Activated B cell treated with CpG ODN at 0.5 μM for 24 hours (primary cell): ENCODE measurements at regions not wholly inside any gene's neighbourhood (a gene's known extent, or its start where the extent isn't known, plus 50 kb on each side); places are given as distances from the start of the nearest gene placed in this dataset.

Experiments used
- ATAC-seq: fragments of 200-7000 bp; cut with Tn5 transposase; one replicate; pipeline ENCODE4 v1.10.0; 2021; ENCODE audit warnings: low read depth, mild to moderate bottlenecking, moderate library complexity
- CTCF ChIA-PET: fragments of 350-600 bp; sonication (Branson Sonifier 250); formaldehyde crosslinking; loops from one replicate; lab custom pipeline; 2021; ENCODE audit warnings: antibody characterized with exemption; lab: Charles Lee
- POLR2A ChIA-PET: fragments of 350-600 bp; sonication (Branson Sonifier 250); formaldehyde crosslinking; loops from one replicate; lab custom pipeline; 2021; ENCODE audit warnings: antibody characterized with exemption; lab: Charles Lee
- DNase-seq: peaks from one replicate; pipeline ENCODE4 v3.0.0; 2022
- H3K27ac Mint-ChIP-seq: one replicate; pipeline ENCODE4 v1.8.0; 2020; ENCODE audit warnings: mixed read lengths
- H3K27me3 Mint-ChIP-seq: one replicate; pipeline ENCODE4 v1.8.0; 2021; ENCODE audit warnings: mixed read lengths
- H3K36me3 Mint-ChIP-seq: one replicate; pipeline ENCODE4 v1.8.0; 2021; ENCODE audit warnings: low read depth, mixed read lengths
- H3K4me1 Mint-ChIP-seq: one replicate; pipeline ENCODE4 v1.8.0; 2021; ENCODE audit warnings: mixed read lengths
- H3K4me3 Mint-ChIP-seq: one replicate; pipeline ENCODE4 v1.8.0; 2020; ENCODE audit warnings: mild to moderate bottlenecking, mixed read lengths
- H3K9me3 Mint-ChIP-seq: one replicate; pipeline ENCODE4 v1.8.0; 2020; ENCODE audit warnings: mixed read lengths
- intact Hi-C: fragments of 100-400 bp; cut with micrococcal nuclease; formaldehyde crosslinking; loops from one replicate; pipeline ENCODE4 v1.15.1; 2024
- TF ChIP-seq, protein P1 (sequence below): fragments of 200-600 bp; IDR thresholded peaks from one replicate; pipeline ENCODE4 v1.8.0; 2022; ENCODE audit warnings: antibody characterized with exemption, mild to moderate bottlenecking

DNA sequence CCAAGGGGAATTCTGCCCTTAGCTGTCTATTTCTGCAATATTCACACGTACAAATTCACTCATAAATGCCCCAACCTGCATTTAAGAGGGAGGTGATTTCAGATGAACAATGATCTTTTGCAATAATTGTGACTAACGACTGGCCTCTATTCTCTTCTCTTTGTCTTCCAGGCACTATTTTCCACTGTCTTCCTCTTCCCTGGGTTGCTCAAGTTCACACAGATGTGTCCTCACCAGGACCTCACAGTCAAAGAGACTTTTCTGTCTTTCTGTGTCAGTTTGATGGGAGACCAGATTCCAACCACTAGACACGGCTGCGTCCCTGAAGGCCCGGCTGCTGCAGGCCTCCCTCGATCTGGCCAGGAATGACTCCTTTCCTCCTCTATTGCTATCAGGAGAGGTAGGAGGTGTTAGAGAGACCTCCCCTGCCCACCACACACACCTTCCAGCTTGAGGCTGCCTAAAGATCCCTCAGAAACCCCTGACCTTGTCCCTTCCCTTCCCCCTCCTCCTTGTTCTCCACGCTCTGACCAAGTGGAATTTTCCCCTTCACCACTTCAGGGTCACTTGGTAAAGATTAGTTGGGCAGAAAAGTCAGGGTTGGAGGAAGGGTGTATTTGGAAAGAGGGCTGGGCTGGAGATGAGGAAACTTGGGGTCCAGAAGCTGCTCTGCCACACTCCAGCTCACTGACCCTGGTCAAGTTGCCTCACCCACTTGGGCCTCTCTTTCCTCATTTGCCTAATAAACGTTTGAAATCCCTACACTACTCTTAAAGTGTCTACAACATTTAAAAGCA lies 109.2 kb upstream of the COPS8 start:
- no peak for ATAC-seq
- TF ChIP-seq, protein P1, sequence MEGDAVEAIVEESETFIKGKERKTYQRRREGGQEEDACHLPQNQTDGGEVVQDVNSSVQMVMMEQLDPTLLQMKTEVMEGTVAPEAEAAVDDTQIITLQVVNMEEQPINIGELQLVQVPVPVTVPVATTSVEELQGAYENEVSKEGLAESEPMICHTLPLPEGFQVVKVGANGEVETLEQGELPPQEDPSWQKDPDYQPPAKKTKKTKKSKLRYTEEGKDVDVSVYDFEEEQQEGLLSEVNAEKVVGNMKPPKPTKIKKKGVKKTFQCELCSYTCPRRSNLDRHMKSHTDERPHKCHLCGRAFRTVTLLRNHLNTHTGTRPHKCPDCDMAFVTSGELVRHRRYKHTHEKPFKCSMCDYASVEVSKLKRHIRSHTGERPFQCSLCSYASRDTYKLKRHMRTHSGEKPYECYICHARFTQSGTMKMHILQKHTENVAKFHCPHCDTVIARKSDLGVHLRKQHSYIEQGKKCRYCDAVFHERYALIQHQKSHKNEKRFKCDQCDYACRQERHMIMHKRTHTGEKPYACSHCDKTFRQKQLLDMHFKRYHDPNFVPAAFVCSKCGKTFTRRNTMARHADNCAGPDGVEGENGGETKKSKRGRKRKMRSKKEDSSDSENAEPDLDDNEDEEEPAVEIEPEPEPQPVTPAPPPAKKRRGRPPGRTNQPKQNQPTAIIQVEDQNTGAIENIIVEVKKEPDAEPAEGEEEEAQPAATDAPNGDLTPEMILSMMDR: no peak
- peaks cover 18% of the 10 kb centered on the region for H3K27me3 Mint-ChIP-seq
- ChIA-PET POLR2A (no interaction called here), CTCF (no interaction called here)
- no peaks in the 10 kb centered on the region for H3K36me3 Mint-ChIP-seq
- H3K4me3 Mint-ChIP-seq: no peak overlapping the region
- intact Hi-C loops: no loop called here
- no peaks in the 10 kb centered on the region for H3K9me3 Mint-ChIP-seq
- H3K4me1 Mint-ChIP-seq: no peaks in the 10 kb centered on the region
- DNase-seq: no peak
- no peak overlapping the region for H3K27ac Mint-ChIP-seq

GRCh38 chr2:236977063-236977851 lies 108.4 kb upstream of the COPS8 start:
- Mint-ChIP-seq H3K4me1 (no peaks in the 10 kb centered on the region), H3K27ac (no peak overlapping the region), H3K4me3 (no peak overlapping the region), H3K36me3 (no peaks in the 10 kb centered on the region), H3K27me3 (peaks cover 18% of the 10 kb centered on the region), H3K9me3 (no peaks in the 10 kb centered on the region)
- POLR2A ChIA-PET: no interaction called here
- TF ChIP-seq, protein P1: no peak
- CTCF ChIA-PET: no interaction called here
- no peak for DNase-seq
- intact Hi-C loops: no loop called here
- no peak for ATAC-seq

DNA sequence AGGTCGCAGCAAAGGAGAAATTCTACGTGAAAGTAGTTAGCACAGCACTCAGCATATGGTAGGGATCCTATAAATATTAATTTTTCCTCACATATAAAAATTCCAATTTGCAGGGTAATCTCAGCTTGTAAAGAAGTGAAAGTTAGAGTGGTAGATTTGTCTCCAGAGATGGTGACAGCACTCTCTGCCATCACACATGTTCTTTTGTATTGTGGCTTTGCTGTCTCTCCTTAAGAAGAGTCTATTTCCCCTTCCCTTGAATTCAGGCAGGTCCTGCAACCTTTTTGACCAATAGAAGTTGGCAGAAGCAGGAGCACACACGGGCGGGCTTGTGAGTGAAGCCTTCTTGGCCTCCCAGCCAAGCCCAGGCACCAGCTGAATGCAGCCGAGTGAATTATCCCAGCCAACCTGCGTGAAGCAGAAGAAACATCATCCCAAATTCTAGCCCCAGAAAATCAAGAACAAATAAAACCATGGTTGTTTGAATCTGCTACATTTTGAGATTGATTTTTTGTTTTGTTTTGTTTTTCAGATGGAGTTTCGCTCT lies 107.8 kb upstream of the COPS8 start:
- CTCF ChIA-PET: no interaction called here
- no peaks in the 10 kb centered on the region for H3K9me3 Mint-ChIP-seq
- intact Hi-C loops: no loop called here
- no peaks in the 10 kb centered on the region for H3K4me1 Mint-ChIP-seq
- no peak overlapping the region for H3K4me3 Mint-ChIP-seq
- DNase-seq (no peak), ATAC-seq (no peak)
- H3K27ac Mint-ChIP-seq: no peak overlapping the region
- POLR2A ChIA-PET: no interaction called here
- H3K36me3 Mint-ChIP-seq: no peaks in the 10 kb centered on the region
- TF ChIP-seq, protein P1: no peak
- peaks cover 16% of the 10 kb centered on the region for H3K27me3 Mint-ChIP-seq

DNA sequence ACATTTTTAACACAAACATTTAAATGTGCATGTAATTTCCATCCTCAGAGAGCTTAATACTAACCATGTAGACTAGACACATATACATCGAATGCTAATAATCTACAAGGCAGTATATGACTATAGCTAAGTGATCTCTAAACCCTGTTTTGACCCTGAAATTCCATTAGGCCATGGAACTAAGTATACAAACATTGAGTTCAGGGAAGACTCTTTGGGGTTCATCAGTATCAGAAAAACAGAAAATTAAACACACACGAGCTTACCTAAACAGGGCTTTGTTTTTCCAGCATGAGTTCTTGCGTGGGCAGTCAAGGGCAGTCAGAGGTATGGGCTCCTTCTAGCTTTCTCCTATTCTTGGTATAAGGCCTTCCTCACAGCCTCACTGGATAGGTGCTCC lies 106.0 kb upstream of the COPS8 start:
- ChIA-PET POLR2A (no interaction called here), CTCF (no interaction called here)
- Mint-ChIP-seq H3K27ac (no peak overlapping the region), H3K4me1 (no peaks in the 10 kb centered on the region), H3K36me3 (no peaks in the 10 kb centered on the region), H3K27me3 (peaks cover 16% of the 10 kb centered on the region), H3K4me3 (no peak overlapping the region), H3K9me3 (no peaks in the 10 kb centered on the region)
- DNase-seq (no peak), ATAC-seq (no peak)
- TF ChIP-seq, protein P1: no peak
- intact Hi-C loops: no loop called here

DNA sequence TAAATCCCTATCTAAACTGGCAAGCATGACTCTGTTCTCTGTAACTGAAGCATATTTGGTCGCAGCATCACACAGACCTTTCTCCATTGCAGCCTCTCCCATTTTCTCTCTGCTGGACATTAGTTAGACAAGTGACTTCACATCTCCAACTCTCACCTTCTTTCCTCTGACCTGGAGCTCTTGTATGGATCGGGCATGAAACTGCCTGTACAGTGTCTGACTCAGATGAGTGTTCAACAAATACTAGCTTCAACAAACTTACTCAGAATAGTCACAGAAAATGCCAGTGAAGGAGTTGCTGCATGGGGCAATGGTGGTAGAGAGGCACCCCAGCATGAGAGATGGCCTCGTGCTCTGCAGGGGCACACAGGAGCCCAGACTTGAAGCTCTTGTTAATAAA lies 104.7 kb upstream of the COPS8 start:
- Mint-ChIP-seq H3K4me1 (no peaks in the 10 kb centered on the region), H3K9me3 (no peaks in the 10 kb centered on the region), H3K4me3 (no peak overlapping the region), H3K27ac (no peak overlapping the region), H3K27me3 (peaks cover 14% of the 10 kb centered on the region), H3K36me3 (no peaks in the 10 kb centered on the region)
- ATAC-seq: no peak
- intact Hi-C loops: no loop called here
- ChIA-PET POLR2A (no interaction called here), CTCF (no interaction called here)
- no peak for DNase-seq
- TF ChIP-seq, protein P1: no peak
